ENCODE measurements at regions not wholly inside any gene's neighbourhood (a gene's known extent, or its start where the extent isn't known, plus 50 kb on each side); places are given as distances from the start of the nearest gene placed in this dataset.
"Not testable (repeated sequence)": the region's sequence is repeated elsewhere in the genome, so short reads cannot be mapped to it uniquely, and the experiment has no call there.

DNA sequence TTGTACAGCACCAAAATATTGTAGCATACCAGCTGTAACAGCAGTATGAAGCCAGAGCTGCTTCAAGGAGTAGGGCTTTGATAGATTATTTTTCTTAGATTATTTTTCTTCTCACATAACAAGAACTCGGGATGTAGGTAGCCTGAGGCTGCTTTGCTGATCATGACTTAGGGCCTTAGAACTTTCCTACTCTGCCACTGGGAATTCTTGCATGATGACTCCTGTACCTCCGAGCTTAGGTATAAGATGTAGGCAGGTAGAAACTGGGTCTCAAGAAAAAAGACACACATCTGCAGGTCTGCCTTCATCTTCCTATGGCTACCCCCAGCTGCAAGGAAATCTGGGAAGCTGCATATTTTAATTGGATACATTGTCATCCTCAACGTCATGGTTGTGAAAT, 115.9 kb upstream of the PNPLA4 start:
- intact Hi-C loops (cut with DNase I) = no loop called here

DNA sequence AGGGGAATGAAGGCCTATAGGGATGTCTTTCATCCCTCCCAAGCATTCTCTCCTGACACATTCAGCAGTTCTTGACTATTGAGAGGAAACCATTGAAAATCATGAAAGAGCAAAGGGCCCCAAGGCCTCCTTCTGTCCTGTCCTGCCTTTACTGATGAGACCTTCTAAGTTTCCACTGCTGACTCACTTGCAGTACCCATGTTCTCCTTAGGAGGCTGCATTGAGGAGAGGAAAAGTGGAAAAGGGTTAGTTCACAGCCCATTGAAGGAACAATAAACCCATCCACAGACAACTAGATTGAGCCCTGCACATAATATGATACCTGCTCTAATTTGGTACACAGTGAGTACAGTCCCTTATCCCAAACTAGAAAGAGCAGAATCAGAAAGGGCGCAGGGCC, 115.1 kb upstream of the PNPLA4 start:
- H3K36me3 ChIP-seq = no peaks in the 10 kb centered on the region
- TF ChIP-seq, protein P1, sequence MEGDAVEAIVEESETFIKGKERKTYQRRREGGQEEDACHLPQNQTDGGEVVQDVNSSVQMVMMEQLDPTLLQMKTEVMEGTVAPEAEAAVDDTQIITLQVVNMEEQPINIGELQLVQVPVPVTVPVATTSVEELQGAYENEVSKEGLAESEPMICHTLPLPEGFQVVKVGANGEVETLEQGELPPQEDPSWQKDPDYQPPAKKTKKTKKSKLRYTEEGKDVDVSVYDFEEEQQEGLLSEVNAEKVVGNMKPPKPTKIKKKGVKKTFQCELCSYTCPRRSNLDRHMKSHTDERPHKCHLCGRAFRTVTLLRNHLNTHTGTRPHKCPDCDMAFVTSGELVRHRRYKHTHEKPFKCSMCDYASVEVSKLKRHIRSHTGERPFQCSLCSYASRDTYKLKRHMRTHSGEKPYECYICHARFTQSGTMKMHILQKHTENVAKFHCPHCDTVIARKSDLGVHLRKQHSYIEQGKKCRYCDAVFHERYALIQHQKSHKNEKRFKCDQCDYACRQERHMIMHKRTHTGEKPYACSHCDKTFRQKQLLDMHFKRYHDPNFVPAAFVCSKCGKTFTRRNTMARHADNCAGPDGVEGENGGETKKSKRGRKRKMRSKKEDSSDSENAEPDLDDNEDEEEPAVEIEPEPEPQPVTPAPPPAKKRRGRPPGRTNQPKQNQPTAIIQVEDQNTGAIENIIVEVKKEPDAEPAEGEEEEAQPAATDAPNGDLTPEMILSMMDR (IDR thresholded peaks at IDR 0.05) = no peak
- ATAC-seq = no peak
- intact Hi-C loops (cut with DNase I) = no loop called here
- 91 to 93% methylated on average over 1 of the region's 1 CpG for WGBS, 2 donors
- H3K4me3 ChIP-seq = no peak overlapping the region
- no peak overlapping the region for H3K27ac ChIP-seq
- H3K9me3 ChIP-seq = no peaks in the 10 kb centered on the region
- no peaks in the 10 kb centered on the region for H3K4me1 ChIP-seq
- H3K27me3 ChIP-seq = no peaks in the 10 kb centered on the region
- DNase-seq = no peak
- no peak for FAIRE-seq

More for the DNA sequence above, 115.9 kb upstream of the PNPLA4 start:
- Histone ChIP-seq H3K4me3 (no peak overlapping the region), H3K27me3 (no peaks in the 10 kb centered on the region), H3K9me3 (no peaks in the 10 kb centered on the region), H3K27ac (no peak overlapping the region), H3K36me3 (no peaks in the 10 kb centered on the region), H3K4me1 (no peaks in the 10 kb centered on the region)
- FAIRE-seq (no peak), ATAC-seq (no peak), DNase-seq (no peak)
- TF ChIP-seq, protein P1 (IDR thresholded peaks at IDR 0.05) = no peak
- WGBS, 2 donors = 82 to 86% methylated on average over 3 of the region's 3 CpGs

DNA sequence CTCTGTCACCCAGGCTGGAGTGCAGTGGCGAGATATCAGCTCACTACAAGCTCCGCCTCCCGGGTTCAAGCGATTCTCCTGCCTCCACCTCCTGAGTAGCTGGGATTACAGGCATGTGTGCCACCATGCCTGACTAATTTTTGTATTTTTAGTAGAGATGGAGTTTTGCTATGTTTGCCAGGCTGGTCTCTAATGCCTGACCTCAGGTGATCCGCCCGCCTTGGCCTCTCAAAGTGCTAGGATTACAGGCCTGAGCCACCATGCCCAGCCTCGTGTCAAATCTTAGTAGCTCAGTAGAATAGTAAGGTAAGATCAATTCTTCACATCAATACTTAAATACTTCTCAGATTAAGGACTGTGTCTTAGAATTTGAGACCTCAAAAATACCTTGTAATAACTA, 112.5 kb upstream of the PNPLA4 start:
- H3K9me3 ChIP-seq; H3K27ac ChIP-seq; FAIRE-seq; ATAC-seq; intact Hi-C loops (cut with DNase I); H3K27me3 ChIP-seq; H3K4me1 ChIP-seq; H3K4me3 ChIP-seq; DNase-seq; H3K36me3 ChIP-seq: not testable (repeated sequence)
- 93 to 94% methylated on average over 7 of the region's 7 CpGs for WGBS, 2 donors

DNA sequence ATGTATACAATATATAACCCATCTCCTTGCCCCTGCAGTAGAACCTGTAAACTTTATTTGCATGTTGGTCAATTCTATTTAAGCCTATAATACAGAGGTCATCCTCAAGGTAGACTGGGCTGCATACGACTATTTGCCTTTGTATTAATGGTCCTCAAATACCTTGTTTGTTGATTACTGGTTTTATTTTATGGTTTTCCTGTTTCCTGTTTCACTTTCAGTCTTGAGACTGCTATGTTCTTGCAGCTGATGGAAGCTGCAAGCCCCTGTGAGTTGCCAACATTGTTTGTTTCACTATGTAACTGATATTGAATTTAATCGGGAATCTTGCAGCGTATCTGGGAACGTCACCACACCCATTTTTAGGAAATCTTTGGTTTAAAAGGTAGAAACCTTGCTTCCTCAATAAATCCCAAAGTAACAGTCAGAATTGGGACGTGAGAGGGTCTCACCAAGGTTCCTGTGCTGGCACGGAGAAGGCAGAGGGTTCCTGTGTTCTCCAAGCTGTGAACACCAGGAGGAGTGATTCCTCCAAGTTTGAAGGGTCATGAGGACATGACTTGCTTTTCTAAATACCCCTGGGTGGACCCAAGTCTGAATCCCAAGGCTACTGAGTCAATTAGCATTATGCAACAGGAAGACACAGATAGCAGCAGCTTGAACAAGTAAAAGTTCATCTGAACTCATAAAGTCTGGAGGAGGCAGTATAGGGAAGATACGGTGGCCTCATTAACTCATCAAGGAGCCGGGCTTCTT, 110.6 kb upstream of the PNPLA4 start:
- intact Hi-C loops (cut with DNase I) = no loop called here

DNA sequence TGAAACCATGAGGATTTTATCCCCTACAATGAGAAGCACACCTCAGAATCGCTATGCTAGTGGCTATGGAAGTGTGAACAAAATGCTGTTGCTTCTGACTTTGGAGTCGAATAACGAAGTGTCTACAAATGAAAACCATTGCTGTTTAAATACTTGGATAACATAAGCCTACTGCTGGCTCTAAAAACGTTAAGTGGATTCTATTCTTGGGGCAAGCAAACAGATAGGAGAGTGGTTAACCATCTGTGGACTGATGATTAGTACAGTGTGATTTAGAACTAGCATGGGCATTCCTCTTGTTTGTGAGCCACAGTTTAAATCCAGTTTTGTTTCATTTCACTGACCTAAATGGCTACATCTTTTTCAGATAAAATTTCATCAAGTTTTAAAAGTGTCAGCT, 109.7 kb upstream of the PNPLA4 start:
- Histone ChIP-seq H3K4me1 (no peaks in the 10 kb centered on the region), H3K27me3 (no peaks in the 10 kb centered on the region), H3K27ac (no peak overlapping the region), H3K4me3 (no peak overlapping the region), H3K36me3 (no peaks in the 10 kb centered on the region), H3K9me3 (no peaks in the 10 kb centered on the region)
- no peak for DNase-seq
- no peak for FAIRE-seq
- TF ChIP-seq, protein P1 (IDR thresholded peaks at IDR 0.05) = no peak
- intact Hi-C loops (cut with DNase I) = no loop called here
- WGBS, 2 donors = 54 to 61% methylated on average over 4 of the region's 4 CpGs
- ATAC-seq = no peak

More for the DNA sequence above, 110.6 kb upstream of the PNPLA4 start:
- no peaks in the 10 kb centered on the region for H3K36me3 ChIP-seq
- 80 to 84% methylated on average over 8 of the region's 8 CpGs for WGBS, 2 donors
- H3K27me3 ChIP-seq = no peaks in the 10 kb centered on the region
- H3K4me1 ChIP-seq = no peaks in the 10 kb centered on the region
- FAIRE-seq (no peak), ATAC-seq (no peak), DNase-seq (no peak)
- TF ChIP-seq, protein P1 (IDR thresholded peaks at IDR 0.05) = no peak
- no peaks in the 10 kb centered on the region for H3K9me3 ChIP-seq
- H3K4me3 ChIP-seq = no peak overlapping the region
- H3K27ac ChIP-seq = no peak overlapping the region

Data from pancreas (tissue), 10 donors.